Activated CD8-positive, alpha-beta memory T cell treated with anti-CD3 and anti-CD28 coated beads for 24 hours (primary cell): ENCODE measurements at regions not wholly inside any gene's neighbourhood (a gene's known extent, or its start where the extent isn't known, plus 50 kb on each side); places are given as distances from the start of the nearest gene placed in this dataset.
A peak's percentile ranks its signal among the peaks of the same experiment; 100 is the strongest.
"Not testable (repeated sequence)": the region's sequence is repeated elsewhere in the genome, so short reads cannot be mapped to it uniquely, and the experiment has no call there.

Experiments
- DNase-seq: peaks from one replicate; pipeline ENCODE4 v3.0.0-alpha.2; 2020

GRCh38 chr1:149364188-149364981 is 110.5 kb upstream of the NBPF19 start:
- not testable (repeated sequence) for DNase-seq

GRCh38 chr1:149366402-149366801 is 108.4 kb upstream of the NBPF19 start:
- not testable (repeated sequence) for DNase-seq

- DNase-seq, result not testable (repeated sequence)
Observed at GRCh38 chr1:149367472-149368044, 107.3 kb upstream of the NBPF19 start.

- DNase-seq, result not testable (repeated sequence)
Observed at GRCh38 chr1:149368337-149368736, 106.5 kb upstream of the NBPF19 start.

- not testable (repeated sequence) for DNase-seq
Observed at GRCh38 chr1:149369081-149369480, 105.8 kb upstream of the NBPF19 start.

GRCh38 chr1:149371955-149372354 is 102.9 kb upstream of the NBPF19 start:
- DNase-seq, result not testable (repeated sequence)

- DNase-seq, result not testable (repeated sequence)
Observed at GRCh38 chr1:149378462-149378861, 96.4 kb upstream of the NBPF19 start.

- peak; percentile 91 for DNase-seq
Observed at GRCh38 chr1:149390173-149390926, 84.5 kb upstream of the NBPF19 start.

- DNase-seq, result not testable (repeated sequence)
Observed at GRCh38 chr1:149390931-149391330, 83.9 kb upstream of the NBPF19 start.

- not testable (repeated sequence) for DNase-seq
Observed at GRCh38 chr1:149395802-149396201, 79.0 kb upstream of the NBPF19 start.

GRCh38 chr1:149398527-149398926 is 76.3 kb upstream of the NBPF19 start:
- not testable (repeated sequence) for DNase-seq

GRCh38 chr1:149408404-149408803 is 66.4 kb upstream of the NBPF19 start:
- DNase-seq, result not testable (repeated sequence)

GRCh38 chr1:149415373-149415772 is 59.5 kb upstream of the NBPF19 start:
- not testable (repeated sequence) for DNase-seq

GRCh38 chr1:149418782-149419181 is 56.1 kb upstream of the NBPF19 start:
- DNase-seq, result not testable (repeated sequence)

GRCh38 chr1:149423122-149423521 is 51.7 kb upstream of the NBPF19 start:
- not testable (repeated sequence) for DNase-seq
